K562 (cell line): ENCODE measurements at regions not wholly inside any gene's neighbourhood (a gene's known extent, or its start where the extent isn't known, plus 50 kb on each side); places are given as distances from the start of the nearest gene placed in this dataset.

Experiments
- CTCF ChIP-seq, 3 experiments: IDR thresholded peaks in 2 of 3; conservative IDR thresholded peaks in 1 of 3; 2 replicates each; pipeline ENCODE4 v1.5.1; 2011 to 2012; ENCODE audit warnings: low read length in 3 of 3, mild to moderate bottlenecking in 3 of 3, control low read depth in 2 of 3, improper control_type of control experiment in 1 of 3, inconsistent platforms in 1 of 3, low read depth in 1 of 3, mixed read lengths in 1 of 3, moderate library complexity in 1 of 3; ENCODE audit not compliant: insufficient read depth in 2 of 3
- EHMT2 ChIP-seq: fragments of 450-650 bp; IDR thresholded peaks from 2 replicates; pipeline ENCODE4 v1.6.1; 2018; ENCODE audit warnings: antibody characterized with exemption
- EZH2 ChIP-seq: IDR thresholded peaks from 2 replicates; pipeline ENCODE4 v1.6.1; 2012; ENCODE audit warnings: low read depth, mild to moderate bottlenecking, inconsistent platforms, low read length, borderline replicate concordance
- FOXO4 ChIP-seq: fragments of 450-650 bp; formaldehyde crosslinking; IDR thresholded peaks from 2 replicates; pipeline ENCODE4 v1.4.0; 2020; ENCODE audit warnings: mild to moderate bottlenecking, moderate library complexity
- JUND ChIP-seq, 2 experiments: IDR thresholded peaks; 2 replicates in 1 of 2; 3 replicates in 1 of 2; pipeline ENCODE4 v1.6.1; 2011; ENCODE audit warnings: borderline replicate concordance in 2 of 2, low read depth in 2 of 2, low read length in 2 of 2, improper control_type of control experiment in 1 of 2, missing biosample characterization in 1 of 2, missing genetic modification characterization in 1 of 2, missing genetic modification reagents in 1 of 2
- MTF1 ChIP-seq: fragments of 250-450 bp; sonication (Bioruptor Pico); IDR thresholded peaks from 2 replicates; pipeline ENCODE4 v1.9.0; 2021; ENCODE audit warnings: moderate library complexity, mild to moderate bottlenecking, inconsistent platforms, borderline replicate concordance
- RAD21 ChIP-seq, 2 experiments: fragments of 250-450 bp in 1 of 2; fragments of 450-650 bp in 1 of 2; sonication (Bioruptor Pico) in 1 of 2; formaldehyde crosslinking in 1 of 2; IDR thresholded peaks in 1 of 2; conservative IDR thresholded peaks in 1 of 2; 2 replicates each; pipeline versions ENCODE4 v1.4.0 to v1.8.0; 2020 to 2022; ENCODE audit warnings: mild to moderate bottlenecking in 2 of 2, moderate library complexity in 1 of 2
- TAF1 ChIP-seq: IDR thresholded peaks from 2 replicates; pipeline ENCODE4 v1.6.1; 2011; ENCODE audit warnings: mild to moderate bottlenecking, low read length, moderate library complexity; ENCODE audit not compliant: insufficient read depth, control insufficient read depth, severe bottlenecking; ENCODE audit errors: extremely low read depth
- TAL1 ChIP-seq: fragments of 450-650 bp; IDR thresholded peaks from 2 replicates; pipeline ENCODE4 v1.6.1; 2016; ENCODE audit warnings: mild to moderate bottlenecking
- ZNF133 ChIP-seq: fragments of 250-450 bp; sonication (Bioruptor Pico); IDR thresholded peaks from 2 replicates; pipeline ENCODE4 v1.4.0; 2020; ENCODE audit warnings: mild to moderate bottlenecking
- ZNF175 ChIP-seq: fragments of 200-800 bp; sonication (Bioruptor generic); IDR thresholded peaks from 2 replicates; pipeline ENCODE4 v1.6.1; 2016; ENCODE audit warnings: low read depth, mild to moderate bottlenecking, missing genetic modification characterization, missing compliant biosample characterization
- TF ChIP-seq, protein P1 (sequence below): IDR thresholded peaks from 3 replicates; pipeline ENCODE4 v1.6.1; 2011; ENCODE audit warnings: borderline replicate concordance, mild to moderate bottlenecking, moderate library complexity; ENCODE audit not compliant: insufficient read length; ENCODE audit errors: extremely low read depth
- TF ChIP-seq, protein P2 (sequence below), 2 experiments: fragments of 450-650 bp in 1 of 2; sonication (generic) in 1 of 2; formaldehyde crosslinking in 1 of 2; IDR thresholded peaks; 2 replicates each; pipeline versions ENCODE4 v1.7.1 to v1.9.0; 2016 to 2022; ENCODE audit warnings: inconsistent platforms in 1 of 2, mild to moderate bottlenecking in 1 of 2, missing genetic modification reagents in 1 of 2

- TF ChIP-seq MTF1 (CRISPR knock-in tag) (no peak), ZNF175 (CRISPR knock-in tag) (no peak), EZH2 (no peak), TAL1 (no peak), ZNF133 (no peak), JUND (IDR thresholded peaks at IDR 0.05; ENCODE audit: borderline replicate concordance, low read depth, low read length) (no peak), JUND (tag; IDR thresholded peaks at IDR 0.05; ENCODE audit: borderline replicate concordance, low read depth, low read length) (no peak), CTCF (IDR thresholded peaks at IDR 0.05 in 2 of 3, conservative IDR thresholded peaks at IDR 0.05 in 1 of 3; ENCODE audit: insufficient read depth in 2 of 3, low read depth in 1 of 3, low read length in 3 of 3) (no peak), EHMT2 (no peak), RAD21 (CRISPR knock-in tag; conservative IDR thresholded peaks at IDR 0.05 in 1 of 2, IDR thresholded peaks at IDR 0.05 in 1 of 2) (no peak), FOXO4 (CRISPR knock-in tag) (no peak), TAF1 (no peak)
- TF ChIP-seq, protein P1, sequence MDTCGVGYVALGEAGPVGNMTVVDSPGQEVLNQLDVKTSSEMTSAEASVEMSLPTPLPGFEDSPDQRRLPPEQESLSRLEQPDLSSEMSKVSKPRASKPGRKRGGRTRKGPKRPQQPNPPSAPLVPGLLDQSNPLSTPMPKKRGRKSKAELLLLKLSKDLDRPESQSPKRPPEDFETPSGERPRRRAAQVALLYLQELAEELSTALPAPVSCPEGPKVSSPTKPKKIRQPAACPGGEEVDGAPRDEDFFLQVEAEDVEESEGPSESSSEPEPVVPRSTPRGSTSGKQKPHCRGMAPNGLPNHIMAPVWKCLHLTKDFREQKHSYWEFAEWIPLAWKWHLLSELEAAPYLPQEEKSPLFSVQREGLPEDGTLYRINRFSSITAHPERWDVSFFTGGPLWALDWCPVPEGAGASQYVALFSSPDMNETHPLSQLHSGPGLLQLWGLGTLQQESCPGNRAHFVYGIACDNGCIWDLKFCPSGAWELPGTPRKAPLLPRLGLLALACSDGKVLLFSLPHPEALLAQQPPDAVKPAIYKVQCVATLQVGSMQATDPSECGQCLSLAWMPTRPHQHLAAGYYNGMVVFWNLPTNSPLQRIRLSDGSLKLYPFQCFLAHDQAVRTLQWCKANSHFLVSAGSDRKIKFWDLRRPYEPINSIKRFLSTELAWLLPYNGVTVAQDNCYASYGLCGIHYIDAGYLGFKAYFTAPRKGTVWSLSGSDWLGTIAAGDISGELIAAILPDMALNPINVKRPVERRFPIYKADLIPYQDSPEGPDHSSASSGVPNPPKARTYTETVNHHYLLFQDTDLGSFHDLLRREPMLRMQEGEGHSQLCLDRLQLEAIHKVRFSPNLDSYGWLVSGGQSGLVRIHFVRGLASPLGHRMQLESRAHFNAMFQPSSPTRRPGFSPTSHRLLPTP: no peak
- TF ChIP-seq, protein P2, sequence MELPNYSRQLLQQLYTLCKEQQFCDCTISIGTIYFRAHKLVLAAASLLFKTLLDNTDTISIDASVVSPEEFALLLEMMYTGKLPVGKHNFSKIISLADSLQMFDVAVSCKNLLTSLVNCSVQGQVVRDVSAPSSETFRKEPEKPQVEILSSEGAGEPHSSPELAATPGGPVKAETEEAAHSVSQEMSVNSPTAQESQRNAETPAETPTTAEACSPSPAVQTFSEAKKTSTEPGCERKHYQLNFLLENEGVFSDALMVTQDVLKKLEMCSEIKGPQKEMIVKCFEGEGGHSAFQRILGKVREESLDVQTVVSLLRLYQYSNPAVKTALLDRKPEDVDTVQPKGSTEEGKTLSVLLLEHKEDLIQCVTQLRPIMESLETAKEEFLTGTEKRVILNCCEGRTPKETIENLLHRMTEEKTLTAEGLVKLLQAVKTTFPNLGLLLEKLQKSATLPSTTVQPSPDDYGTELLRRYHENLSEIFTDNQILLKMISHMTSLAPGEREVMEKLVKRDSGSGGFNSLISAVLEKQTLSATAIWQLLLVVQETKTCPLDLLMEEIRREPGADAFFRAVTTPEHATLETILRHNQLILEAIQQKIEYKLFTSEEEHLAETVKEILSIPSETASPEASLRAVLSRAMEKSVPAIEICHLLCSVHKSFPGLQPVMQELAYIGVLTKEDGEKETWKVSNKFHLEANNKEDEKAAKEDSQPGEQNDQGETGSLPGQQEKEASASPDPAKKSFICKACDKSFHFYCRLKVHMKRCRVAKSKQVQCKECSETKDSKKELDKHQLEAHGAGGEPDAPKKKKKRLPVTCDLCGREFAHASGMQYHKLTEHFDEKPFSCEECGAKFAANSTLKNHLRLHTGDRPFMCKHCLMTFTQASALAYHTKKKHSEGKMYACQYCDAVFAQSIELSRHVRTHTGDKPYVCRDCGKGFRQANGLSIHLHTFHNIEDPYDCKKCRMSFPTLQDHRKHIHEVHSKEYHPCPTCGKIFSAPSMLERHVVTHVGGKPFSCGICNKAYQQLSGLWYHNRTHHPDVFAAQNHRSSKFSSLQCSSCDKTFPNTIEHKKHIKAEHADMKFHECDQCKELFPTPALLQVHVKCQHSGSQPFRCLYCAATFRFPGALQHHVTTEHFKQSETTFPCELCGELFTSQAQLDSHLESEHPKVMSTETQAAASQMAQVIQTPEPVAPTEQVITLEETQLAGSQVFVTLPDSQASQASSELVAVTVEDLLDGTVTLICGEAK (IDR thresholded peaks at IDR 0.05): no peak
- TF ChIP-seq, protein P2 (CRISPR knock-in tag; IDR thresholded peaks at IDR 0.05): no peak
Measured at GRCh38 chr12:92338102-92338501, 192.5 kb upstream of the BTG1 start.
